ENCODE measurements at regions not wholly inside any gene's neighbourhood (a gene's known extent, or its start where the extent isn't known, plus 50 kb on each side); places are given as distances from the start of the nearest gene placed in this dataset.

DNA sequence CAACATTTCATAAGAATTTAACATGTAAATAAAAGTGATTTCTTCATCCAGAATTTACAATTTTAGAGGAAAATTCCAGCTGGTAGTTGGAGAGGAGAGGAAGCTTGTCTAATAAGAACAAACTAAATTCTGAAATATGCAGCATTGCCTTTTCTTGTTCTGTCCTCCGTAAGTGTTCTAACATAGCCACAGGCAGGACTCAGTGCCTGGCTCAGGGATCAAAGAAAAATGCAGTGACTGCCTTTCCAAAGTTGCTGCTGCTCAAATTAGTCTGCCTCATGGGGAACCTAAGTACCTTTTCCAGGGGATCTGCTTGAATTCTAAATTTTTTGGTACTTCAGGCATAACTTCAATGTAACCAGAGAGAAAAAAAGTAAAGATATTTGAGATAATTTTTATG, 713.0 kb upstream of the CADM2 start:
- 71 to 86% methylated on average over 1 of the region's 1 CpG for WGBS, 2 donors
- Histone ChIP-seq H3K36me3 (no peaks in the 10 kb centered on the region), H3K4me3 (no peak overlapping the region), H3K9me3 (no peaks in the 10 kb centered on the region), H3K27me3 (no peaks in the 10 kb centered on the region), H3K4me1 (no peaks in the 10 kb centered on the region), H3K27ac (no peak overlapping the region)
- TF ChIP-seq, protein P1, sequence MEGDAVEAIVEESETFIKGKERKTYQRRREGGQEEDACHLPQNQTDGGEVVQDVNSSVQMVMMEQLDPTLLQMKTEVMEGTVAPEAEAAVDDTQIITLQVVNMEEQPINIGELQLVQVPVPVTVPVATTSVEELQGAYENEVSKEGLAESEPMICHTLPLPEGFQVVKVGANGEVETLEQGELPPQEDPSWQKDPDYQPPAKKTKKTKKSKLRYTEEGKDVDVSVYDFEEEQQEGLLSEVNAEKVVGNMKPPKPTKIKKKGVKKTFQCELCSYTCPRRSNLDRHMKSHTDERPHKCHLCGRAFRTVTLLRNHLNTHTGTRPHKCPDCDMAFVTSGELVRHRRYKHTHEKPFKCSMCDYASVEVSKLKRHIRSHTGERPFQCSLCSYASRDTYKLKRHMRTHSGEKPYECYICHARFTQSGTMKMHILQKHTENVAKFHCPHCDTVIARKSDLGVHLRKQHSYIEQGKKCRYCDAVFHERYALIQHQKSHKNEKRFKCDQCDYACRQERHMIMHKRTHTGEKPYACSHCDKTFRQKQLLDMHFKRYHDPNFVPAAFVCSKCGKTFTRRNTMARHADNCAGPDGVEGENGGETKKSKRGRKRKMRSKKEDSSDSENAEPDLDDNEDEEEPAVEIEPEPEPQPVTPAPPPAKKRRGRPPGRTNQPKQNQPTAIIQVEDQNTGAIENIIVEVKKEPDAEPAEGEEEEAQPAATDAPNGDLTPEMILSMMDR (IDR thresholded peaks at IDR 0.05): no peak
- DNase-seq (no peak), ATAC-seq (no peak), FAIRE-seq (no peak)
- intact Hi-C loops (cut with DNase I): loop anchor here in 1 of 3 donors (5.0 kb wide), 1 partner anchor 88 kb away; no protein-coding TSS in a partner anchor

DNA sequence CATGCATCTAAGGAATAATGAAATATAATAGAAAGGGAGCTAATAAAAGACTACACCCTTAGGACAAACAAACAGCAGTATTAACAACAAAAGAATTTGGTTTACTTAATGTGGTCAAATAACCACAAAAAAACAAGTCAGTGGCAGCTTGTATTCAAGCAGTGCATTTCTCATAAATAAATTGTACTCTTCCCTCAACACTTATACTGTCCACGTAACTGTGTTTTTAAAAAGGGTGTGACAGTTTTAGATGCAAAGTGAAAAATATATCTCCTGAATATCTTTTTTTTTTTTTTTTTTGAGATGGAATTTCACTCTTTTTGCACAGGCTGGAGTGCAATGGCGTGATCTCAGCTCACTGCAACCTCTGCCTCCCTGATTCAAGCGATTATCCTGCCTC, 698.2 kb upstream of the CADM2 start:
- FAIRE-seq: no peak
- Histone ChIP-seq H3K27me3 (no peaks in the 10 kb centered on the region), H3K36me3 (no peaks in the 10 kb centered on the region), H3K4me3 (no peak overlapping the region), H3K9me3 (no peaks in the 10 kb centered on the region), H3K27ac (no peak overlapping the region), H3K4me1 (no peaks in the 10 kb centered on the region)
- TF ChIP-seq, protein P1 (IDR thresholded peaks at IDR 0.05): no peak
- 48 to 65% methylated on average over 3 of the region's 3 CpGs for WGBS, 2 donors
- DNase-seq: no peak
- no peak for ATAC-seq
- intact Hi-C loops (cut with DNase I): no loop called here

DNA sequence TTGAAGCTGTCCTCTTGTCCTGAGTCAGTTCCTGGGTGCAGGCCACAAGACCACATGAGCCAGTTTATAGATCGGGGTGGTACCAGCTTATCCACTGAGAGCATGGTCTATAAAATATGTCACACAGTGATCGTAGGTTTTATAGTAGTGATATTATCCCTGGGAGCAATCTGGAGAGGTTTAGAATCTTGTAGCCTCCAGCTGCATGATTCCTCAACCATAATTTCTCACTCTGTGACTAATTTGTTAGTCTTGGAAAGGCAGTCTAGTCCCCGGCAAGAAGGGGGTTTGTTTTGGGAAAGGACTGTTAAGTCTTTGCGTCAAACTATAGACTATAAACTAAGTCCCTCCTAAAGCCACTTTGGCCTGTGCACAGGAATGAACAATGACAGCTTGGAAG, 693.0 kb upstream of the CADM2 start:
- H3K27me3 ChIP-seq: no peaks in the 10 kb centered on the region
- TF ChIP-seq, protein P1 (IDR thresholded peaks at IDR 0.05): no peak
- FAIRE-seq (no peak), DNase-seq (no peak), ATAC-seq (no peak)
- WGBS, 2 donors: 65 to 92% methylated on average over 4 of the region's 4 CpGs
- H3K36me3 ChIP-seq: no peaks in the 10 kb centered on the region
- no peak overlapping the region for H3K4me3 ChIP-seq
- no peaks in the 10 kb centered on the region for H3K9me3 ChIP-seq
- intact Hi-C loops (cut with DNase I): no loop called here
- H3K27ac ChIP-seq: no peak overlapping the region
- no peaks in the 10 kb centered on the region for H3K4me1 ChIP-seq

DNA sequence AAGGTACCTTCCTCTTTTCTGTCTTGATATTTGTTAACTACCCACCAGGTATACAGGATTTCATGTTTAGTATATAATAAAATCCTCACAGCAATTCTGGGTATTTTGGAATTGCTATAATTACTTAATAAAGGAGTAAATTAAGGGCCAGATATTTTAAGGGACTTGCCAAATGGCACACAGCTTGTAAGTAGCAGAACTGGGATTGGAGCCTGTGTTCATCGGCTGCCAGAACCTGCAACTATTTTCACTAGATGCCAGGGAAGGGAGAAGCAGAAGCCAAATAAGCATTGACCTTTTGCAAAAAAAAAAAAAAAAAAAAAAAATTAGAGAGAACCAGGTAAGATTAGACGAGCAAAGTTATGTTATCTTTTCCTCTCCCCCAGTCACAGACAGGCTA, 683.3 kb upstream of the CADM2 start:
- 50 to 57% methylated on average over 2 of the region's 2 CpGs for WGBS, 2 donors
- no peak overlapping the region for H3K4me3 ChIP-seq
- no peak for FAIRE-seq

DNA sequence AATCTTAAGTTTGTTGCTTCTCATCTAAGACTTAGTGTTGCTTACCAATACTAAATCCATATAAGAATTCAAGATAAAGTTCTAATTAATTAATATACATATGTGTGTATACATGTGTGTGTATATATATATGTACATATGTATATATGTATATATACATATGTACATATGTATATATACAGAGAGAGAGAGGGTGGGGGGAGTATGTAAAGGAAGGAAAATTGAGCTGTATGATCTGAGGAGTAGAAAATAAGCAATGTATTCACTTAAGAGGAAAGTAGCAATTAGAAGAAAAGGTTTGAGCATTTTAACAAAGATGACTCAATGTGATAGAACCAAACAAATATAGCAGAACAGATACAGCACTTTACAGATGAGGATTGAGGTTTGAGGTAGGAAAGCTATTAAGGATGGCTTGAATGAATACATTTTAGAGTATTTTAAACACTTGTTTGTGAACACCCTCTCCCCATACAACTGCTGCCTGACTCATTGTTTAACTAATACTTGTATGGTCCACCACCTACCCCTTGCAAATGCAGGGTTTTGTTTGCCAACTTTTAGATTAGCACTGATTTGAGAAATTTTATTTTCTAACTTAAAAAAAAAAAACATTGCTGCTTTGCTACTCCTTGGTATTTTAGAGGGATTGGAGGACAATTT, 681.1 kb upstream of the CADM2 start:
- H3K36me3 ChIP-seq: no peaks in the 10 kb centered on the region
- TF ChIP-seq, protein P1 (IDR thresholded peaks at IDR 0.05): no peak
- H3K9me3 ChIP-seq: no peaks in the 10 kb centered on the region
- H3K27ac ChIP-seq: no peak overlapping the region
- H3K4me1 ChIP-seq: no peaks in the 10 kb centered on the region
- no peak for ATAC-seq
- intact Hi-C loops (cut with DNase I): no loop called here
- no peak for DNase-seq
- no peaks in the 10 kb centered on the region for H3K27me3 ChIP-seq
- H3K4me3 ChIP-seq: no peak overlapping the region
- no peak for FAIRE-seq

More for the DNA sequence above, 683.3 kb upstream of the CADM2 start:
- Histone ChIP-seq H3K27ac (no peak overlapping the region), H3K36me3 (no peaks in the 10 kb centered on the region), H3K9me3 (no peaks in the 10 kb centered on the region), H3K4me1 (no peaks in the 10 kb centered on the region), H3K27me3 (no peaks in the 10 kb centered on the region)
- TF ChIP-seq, protein P1 (IDR thresholded peaks at IDR 0.05): no peak
- DNase-seq (no peak), ATAC-seq (no peak)
- intact Hi-C loops (cut with DNase I): no loop called here

Measured in pancreas (tissue), 10 donors.